A673 (cell line): ENCODE measurements at regions not wholly inside any gene's neighbourhood (a gene's known extent, or its start where the extent isn't known, plus 50 kb on each side); places are given as distances from the start of the nearest gene placed in this dataset.

ENCODE experiments used
- BruUV-seq: library from RNA; stranded (reverse); fragments of 400-500 nt; replicated peaks from 2 replicates; lab custom pipeline; 2021; lab: Mats Ljungman, UMichigan
- CTCF ChIA-PET: fragments of 300-600 bp; sonication (Branson Sonifier 250); formaldehyde crosslinking; loops from one replicate; lab custom pipeline; 2022; ENCODE audit warnings: antibody characterized with exemption; lab: Charles Lee
- POLR2A ChIA-PET: fragments of 300-600 bp; sonication (Branson Sonifier 250); formaldehyde crosslinking; loops from one replicate; lab custom pipeline; 2022; ENCODE audit warnings: antibody characterized with exemption; ENCODE audit not compliant: low non-redundant PET; lab: Charles Lee
- DNase-seq: peaks from one replicate; pipeline ENCODE4 v3.0.0-alpha.2; 2015; ENCODE audit warnings: low spot score
- H3K27ac ChIP-seq: fragments of 200-600 bp; sonication (generic); 2 replicates; pipeline ENCODE4 v1.5.1; 2016; ENCODE audit warnings: mixed run types, low read depth, mild to moderate bottlenecking, mixed read lengths, antibody characterized with exemption, low read length; ENCODE audit not compliant: poor library complexity, severe bottlenecking
- H3K27me3 ChIP-seq: fragments of 200-600 bp; sonication (generic); replicated peaks from 2 replicates; pipeline ENCODE4 v1.6.1; 2017; ENCODE audit warnings: mixed run types, low read depth, mild to moderate bottlenecking, mixed read lengths, antibody characterized with exemption, low read length; ENCODE audit not compliant: insufficient read depth, poor library complexity
- H3K36me3 ChIP-seq: fragments of 200-600 bp; sonication (generic); 2 replicates; pipeline ENCODE4 v1.6.1; 2016; ENCODE audit warnings: mixed run types, mild to moderate bottlenecking, mixed read lengths, antibody characterized with exemption, low read length; ENCODE audit not compliant: insufficient read depth, poor library complexity, severe bottlenecking
- H3K4me1 ChIP-seq: fragments of 200-600 bp; sonication (generic); 2 replicates; pipeline ENCODE4 v1.6.1; 2017; ENCODE audit warnings: mixed run types, mild to moderate bottlenecking, mixed read lengths, antibody characterized with exemption, low read length; ENCODE audit not compliant: insufficient read depth, poor library complexity, severe bottlenecking
- H3K4me3 ChIP-seq: fragments of 200-600 bp; sonication (generic); 2 replicates; pipeline ENCODE4 v1.5.1; 2016; ENCODE audit warnings: low read depth, mixed run types, mild to moderate bottlenecking, mixed read lengths, low read length; ENCODE audit not compliant: poor library complexity, severe bottlenecking
- H3K9me3 ChIP-seq: fragments of 200-600 bp; sonication (generic); 2 replicates; pipeline ENCODE4 v1.6.1; 2016; ENCODE audit warnings: mixed run types, low read depth, mild to moderate bottlenecking, mixed read lengths, antibody characterized with exemption, low read length; ENCODE audit not compliant: poor library complexity, severe bottlenecking
- EZH2 ChIP-seq: fragments of 200-600 bp; sonication (generic); IDR thresholded peaks from 2 replicates; pipeline ENCODE4 v1.6.1; 2017; ENCODE audit warnings: borderline replicate concordance, low read depth, mild to moderate bottlenecking, mixed read lengths, antibody characterized with exemption, low read length; ENCODE audit not compliant: poor library complexity, severe bottlenecking
- intact Hi-C: fragments of 100-400 bp; cut with micrococcal nuclease; formaldehyde crosslinking; loops from one replicate; pipeline ENCODE4 v1.10.0; 2022; ENCODE audit not compliant: unreplicated experiment
- TF ChIP-seq, protein P1 (sequence below): fragments of 300-800, 200-600 bp; sonication (generic); conservative IDR thresholded peaks from 2 replicates; pipeline ENCODE4 v1.5.1; 2017; ENCODE audit warnings: low read depth, mild to moderate bottlenecking, antibody characterized with exemption, low read length, moderate library complexity, mixed read lengths

GRCh38 chr2:13334545-13334944 is 617.8 kb downstream of the TRIB2 start:
- CTCF ChIA-PET: no interaction called here
- Histone ChIP-seq H3K4me3 (no peak overlapping the region), H3K27ac (no peak overlapping the region), H3K4me1 (no peaks in the 10 kb centered on the region), H3K9me3 (no peaks in the 10 kb centered on the region), H3K27me3 (peaks cover 3% of the 10 kb centered on the region), H3K36me3 (no peaks in the 10 kb centered on the region)
- intact Hi-C loops: no loop called here
- POLR2A ChIA-PET: no interaction called here
- BruUV-seq: no TSS peak
- no peak for TF ChIP-seq EZH2
- DNase-seq: no peak

DNA sequence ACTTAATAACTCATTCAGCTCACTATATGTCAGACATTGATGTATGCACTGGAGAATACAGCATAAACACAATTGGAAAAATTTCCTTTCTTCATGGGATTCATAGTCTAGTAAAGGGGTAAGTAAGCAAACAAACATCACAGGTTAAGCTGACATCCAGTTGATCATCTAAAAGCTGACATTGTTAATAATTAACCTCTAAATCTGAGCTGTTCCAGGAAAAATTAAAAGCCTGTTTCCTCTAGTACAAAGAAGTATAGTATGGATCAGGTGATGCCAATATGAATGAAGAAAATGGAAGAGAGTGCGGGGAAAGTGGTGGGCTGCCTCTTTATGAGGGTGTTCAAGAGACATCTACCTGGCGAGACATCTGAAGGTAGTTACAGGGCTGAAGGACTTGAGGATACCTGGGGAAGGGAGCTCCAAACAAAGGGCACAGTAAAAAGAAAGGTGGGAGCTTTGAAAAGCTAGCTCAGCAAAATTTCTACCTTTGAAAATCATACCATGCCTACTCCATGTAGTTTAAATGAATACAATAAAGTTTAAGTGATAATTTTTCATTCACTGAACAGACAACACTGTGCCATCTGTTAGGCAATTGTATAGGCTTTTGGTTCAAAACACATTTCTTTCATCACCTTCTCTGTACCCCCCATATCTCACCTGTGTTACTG is 619.3 kb downstream of the TRIB2 start:
- Histone ChIP-seq H3K36me3 (no peaks in the 10 kb centered on the region), H3K9me3 (no peaks in the 10 kb centered on the region), H3K27me3 (peaks cover 2% of the 10 kb centered on the region), H3K27ac (no peak overlapping the region), H3K4me3 (no peak overlapping the region), H3K4me1 (no peaks in the 10 kb centered on the region)
- no peak for DNase-seq
- no peak for TF ChIP-seq EZH2
- TF ChIP-seq, protein P1, sequence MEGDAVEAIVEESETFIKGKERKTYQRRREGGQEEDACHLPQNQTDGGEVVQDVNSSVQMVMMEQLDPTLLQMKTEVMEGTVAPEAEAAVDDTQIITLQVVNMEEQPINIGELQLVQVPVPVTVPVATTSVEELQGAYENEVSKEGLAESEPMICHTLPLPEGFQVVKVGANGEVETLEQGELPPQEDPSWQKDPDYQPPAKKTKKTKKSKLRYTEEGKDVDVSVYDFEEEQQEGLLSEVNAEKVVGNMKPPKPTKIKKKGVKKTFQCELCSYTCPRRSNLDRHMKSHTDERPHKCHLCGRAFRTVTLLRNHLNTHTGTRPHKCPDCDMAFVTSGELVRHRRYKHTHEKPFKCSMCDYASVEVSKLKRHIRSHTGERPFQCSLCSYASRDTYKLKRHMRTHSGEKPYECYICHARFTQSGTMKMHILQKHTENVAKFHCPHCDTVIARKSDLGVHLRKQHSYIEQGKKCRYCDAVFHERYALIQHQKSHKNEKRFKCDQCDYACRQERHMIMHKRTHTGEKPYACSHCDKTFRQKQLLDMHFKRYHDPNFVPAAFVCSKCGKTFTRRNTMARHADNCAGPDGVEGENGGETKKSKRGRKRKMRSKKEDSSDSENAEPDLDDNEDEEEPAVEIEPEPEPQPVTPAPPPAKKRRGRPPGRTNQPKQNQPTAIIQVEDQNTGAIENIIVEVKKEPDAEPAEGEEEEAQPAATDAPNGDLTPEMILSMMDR: no peak
- intact Hi-C loops: no loop called here
- ChIA-PET CTCF (no interaction called here), POLR2A (no interaction called here)
- no TSS peak for BruUV-seq

DNA sequence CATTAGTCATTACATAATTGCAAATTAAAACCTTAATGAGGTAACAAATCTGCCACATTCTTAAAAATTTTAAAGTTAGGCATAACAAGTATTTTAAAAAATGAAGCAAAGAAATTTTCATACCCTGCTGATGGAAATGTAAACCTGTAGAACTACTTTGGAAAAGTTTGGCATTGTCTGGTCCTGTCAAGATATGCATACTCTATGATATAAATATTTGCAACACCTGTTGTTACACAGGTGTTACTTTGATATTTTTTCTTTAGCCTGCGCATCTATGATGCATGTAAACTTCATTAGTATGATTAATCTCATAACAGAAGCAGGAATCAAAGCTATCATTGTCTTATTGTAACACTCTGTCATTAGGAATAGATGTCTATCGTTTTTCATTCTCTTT is 634.3 kb downstream of the TRIB2 start:
- intact Hi-C loops: no loop called here
- ChIA-PET POLR2A (no interaction called here), CTCF (no interaction called here)
- DNase-seq: no peak
- Histone ChIP-seq H3K36me3 (no peaks in the 10 kb centered on the region), H3K9me3 (no peaks in the 10 kb centered on the region), H3K27me3 (no peaks in the 10 kb centered on the region), H3K4me1 (no peaks in the 10 kb centered on the region), H3K4me3 (no peak overlapping the region), H3K27ac (no peak overlapping the region)
- TF ChIP-seq, protein P1: no peak
- no peak for TF ChIP-seq EZH2
- BruUV-seq: no TSS peak

GRCh38 chr2:13353083-13353482 is 636.3 kb downstream of the TRIB2 start:
- DNase-seq: no peak
- Histone ChIP-seq H3K36me3 (no peaks in the 10 kb centered on the region), H3K4me3 (no peak overlapping the region), H3K4me1 (no peaks in the 10 kb centered on the region), H3K27ac (no peak overlapping the region), H3K9me3 (no peaks in the 10 kb centered on the region), H3K27me3 (no peaks in the 10 kb centered on the region)
- intact Hi-C loops: no loop called here
- POLR2A ChIA-PET: no interaction called here
- CTCF ChIA-PET: no interaction called here
- no peak for TF ChIP-seq EZH2
- TF ChIP-seq, protein P1: no peak
- BruUV-seq: no TSS peak
